A172 (cell line): ENCODE measurements at regions not wholly inside any gene's neighbourhood (a gene's known extent, or its start where the extent isn't known, plus 50 kb on each side); places are given as distances from the start of the nearest gene placed in this dataset.
A peak's percentile ranks its signal among the peaks of the same experiment; 100 is the strongest.

ENCODE experiments used
- DNase-seq: peaks from one replicate; pipeline ENCODE4 v3.0.0-alpha.2; 2015; ENCODE audit warnings: low spot score

- DNase-seq: no peak
These were observed 334.8 kb downstream of the DRD1 start for GRCh38 chr5:175109058-175109755.

DNA sequence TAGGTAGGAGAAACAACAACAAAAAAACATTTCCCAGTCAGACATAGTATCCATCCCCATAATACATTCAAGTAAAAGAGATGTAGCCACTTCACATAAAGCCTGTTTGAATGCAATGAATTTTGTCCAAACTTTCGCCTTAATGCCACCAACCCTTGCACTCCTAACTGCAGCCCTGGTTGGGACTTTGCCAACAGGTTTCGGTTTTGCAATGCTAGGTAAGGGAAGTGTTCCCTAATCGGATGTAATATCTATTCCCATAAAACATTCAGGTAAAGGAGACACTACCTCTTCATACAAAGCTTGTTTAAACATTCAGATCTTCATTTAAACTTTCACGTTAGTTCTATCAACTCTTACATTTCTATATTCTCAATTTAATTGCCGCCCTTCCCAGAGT lies 336.1 kb downstream of the DRD1 start:
- DNase-seq: no peak

DNA sequence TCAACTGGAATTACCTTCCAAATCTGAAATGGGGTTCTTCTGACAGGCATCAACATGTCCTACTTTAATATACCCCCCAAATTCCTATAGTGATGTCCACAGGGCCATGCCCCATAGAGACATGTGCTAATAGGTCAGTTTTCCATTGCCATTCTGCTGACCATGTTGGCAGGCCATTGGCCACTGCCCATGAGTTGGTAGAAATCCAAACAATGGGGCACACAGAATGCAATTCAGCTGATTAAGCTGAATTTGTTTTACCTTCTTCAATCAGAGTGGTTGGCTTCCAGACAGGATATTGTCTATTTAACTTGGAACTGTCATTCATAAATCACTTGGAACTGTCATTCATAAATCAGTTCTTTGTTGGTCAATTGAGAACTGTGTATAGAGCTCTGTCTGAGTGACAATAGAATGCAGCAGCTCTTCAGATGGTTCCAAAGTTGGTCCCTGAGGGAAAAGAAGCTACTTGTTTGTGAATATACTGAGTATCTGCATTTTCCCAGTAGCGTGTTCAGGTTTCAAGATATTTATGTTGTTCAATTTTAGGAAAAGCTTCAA lies 336.9 kb downstream of the DRD1 start:
- no peak for DNase-seq

DNA sequence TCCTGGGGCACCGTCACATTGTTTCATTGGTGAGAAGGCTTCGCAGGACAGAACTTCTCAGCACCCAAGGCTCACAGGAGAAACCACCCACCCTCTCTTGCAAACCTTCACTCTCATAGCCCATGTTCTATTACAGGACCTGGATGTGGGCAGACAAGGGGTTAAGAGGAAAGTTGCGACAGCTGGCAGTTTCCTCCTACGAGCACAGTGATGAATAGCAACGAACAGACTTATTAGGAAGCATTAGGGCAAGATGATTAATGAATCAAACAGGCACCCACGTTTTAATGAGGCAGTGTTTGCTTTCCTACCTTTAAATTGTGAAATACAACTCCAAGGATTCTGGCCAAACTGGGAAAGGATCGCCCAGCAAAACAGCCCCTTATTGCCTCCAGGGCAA lies 339.3 kb downstream of the DRD1 start:
- DNase-seq: no peak

GRCh38 chr5:175103746-175104145 lies 340.2 kb downstream of the DRD1 start:
- DNase-seq: no peak

DNA sequence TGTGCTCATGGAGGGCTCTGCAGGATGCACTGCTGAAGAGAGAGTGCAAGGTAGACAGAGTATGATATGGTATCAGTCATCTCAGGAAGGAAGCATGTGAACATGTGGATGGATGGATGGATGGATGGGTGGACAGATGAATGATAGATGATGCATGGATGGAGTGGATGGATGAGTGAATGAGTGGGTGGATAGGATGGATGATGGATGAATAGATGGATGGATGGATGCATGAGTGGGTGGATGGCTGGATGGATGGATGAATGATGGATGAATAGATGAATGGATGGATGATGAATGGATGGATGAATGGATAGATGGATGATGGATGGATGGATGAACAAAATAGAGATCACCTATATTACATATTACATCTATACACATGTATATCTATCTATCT lies 341.3 kb downstream of the DRD1 start:
- no peak for DNase-seq

DNA sequence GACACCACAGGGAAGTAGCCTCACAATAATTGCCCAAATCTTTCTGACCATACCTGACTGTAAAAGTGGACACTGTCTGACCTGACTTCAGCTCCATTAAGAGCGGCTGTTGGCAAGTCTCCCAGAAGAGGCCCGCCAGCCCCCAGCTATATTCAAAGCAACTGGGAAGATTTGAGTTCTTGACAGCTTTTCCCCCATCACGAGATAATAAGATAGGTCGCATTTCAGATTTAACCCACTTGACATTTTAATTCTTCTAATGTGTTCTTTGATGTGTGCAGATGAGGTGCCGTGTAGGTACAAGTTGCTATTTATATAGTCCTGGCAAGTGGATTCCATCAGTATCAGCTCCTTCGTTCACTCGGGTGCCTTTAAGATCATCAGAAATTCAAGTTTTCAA lies 345.7 kb downstream of the DRD1 start:
- DNase-seq: no peak

- no peak for DNase-seq
These were observed 347.4 kb downstream of the DRD1 start for GRCh38 chr5:175096469-175097165.

DNA sequence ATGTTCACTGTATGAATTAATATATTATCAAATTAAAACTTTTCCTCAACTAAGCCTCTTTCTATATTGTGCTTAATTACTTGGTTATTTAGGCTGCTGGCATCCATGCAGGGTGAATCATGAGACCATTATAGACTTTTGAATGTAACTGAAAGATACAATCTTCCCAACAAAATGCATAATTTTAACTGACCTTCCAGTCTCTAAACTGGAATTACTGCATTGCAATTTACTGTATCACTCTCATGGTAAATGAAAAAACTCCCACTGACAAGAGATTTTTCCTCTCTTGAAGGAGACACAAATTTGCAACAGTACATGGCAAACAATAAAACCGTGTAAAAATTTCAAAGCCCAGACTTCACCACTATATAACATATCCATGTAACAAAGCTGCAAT lies 349.5 kb downstream of the DRD1 start:
- DNase-seq: no peak

DNA sequence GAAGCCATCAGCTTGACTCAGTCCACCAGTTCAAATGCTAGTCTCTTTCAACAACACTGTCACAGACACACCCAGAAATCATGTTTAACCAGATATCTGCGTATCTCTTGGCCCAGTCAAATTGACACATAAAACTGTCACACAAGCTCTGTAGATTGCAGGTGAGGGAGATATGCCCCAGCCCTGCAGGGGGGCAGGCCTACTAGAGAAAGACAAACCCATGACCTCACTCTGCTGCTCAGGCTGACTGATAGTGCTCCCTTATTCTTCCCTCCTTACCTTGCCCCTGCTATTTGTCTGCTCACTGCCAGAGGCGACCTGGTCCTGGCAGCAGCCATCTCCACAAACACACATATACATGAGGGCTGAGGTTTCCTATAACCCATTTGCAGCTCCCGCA lies 351.3 kb downstream of the DRD1 start:
- DNase-seq: no peak

DNA sequence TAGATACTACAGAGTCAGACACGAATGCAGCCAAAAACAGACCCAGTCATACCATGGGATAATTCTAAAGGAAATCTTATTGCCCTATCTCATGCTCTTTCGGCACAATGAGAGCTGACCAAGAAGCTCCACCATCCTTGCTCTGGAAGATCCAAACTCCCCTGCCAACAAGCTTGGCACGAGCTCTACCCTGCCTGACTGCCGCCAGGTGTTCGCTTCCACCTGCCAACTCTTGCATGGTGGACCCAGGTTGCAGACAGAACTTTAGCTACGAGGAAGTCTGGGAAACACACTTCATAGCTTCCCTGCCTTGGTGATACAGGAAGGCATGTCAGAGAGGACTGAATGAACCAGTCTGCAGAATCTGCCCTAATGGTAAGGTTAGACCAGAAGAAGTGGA lies 355.0 kb downstream of the DRD1 start:
- no peak for DNase-seq

- no peak for DNase-seq
These were observed 358.6 kb downstream of the MSX2 start for GRCh38 chr5:175082866-175083590.

- DNase-seq: no peak
These were observed 358.0 kb downstream of the MSX2 start for GRCh38 chr5:175082346-175082745.

DNA sequence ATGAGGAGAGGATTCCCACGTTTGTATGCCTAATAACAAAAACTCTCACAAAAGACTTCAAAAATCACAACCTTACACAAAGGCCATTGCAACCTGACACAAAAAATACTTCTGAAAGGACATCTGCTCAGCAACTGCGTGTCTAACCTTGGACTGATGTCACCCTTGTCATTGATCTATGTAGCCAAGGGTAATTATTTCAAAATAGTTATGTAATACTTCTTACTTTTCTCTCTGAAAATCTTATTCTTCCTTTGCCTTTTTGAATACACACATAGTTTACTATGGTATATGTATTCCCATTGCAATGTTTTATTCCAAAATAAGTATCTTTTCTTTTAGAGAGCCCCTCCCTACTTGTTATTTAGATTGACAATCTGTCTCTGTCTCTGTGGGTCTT lies 355.3 kb downstream of the MSX2 start:
- no peak for DNase-seq

DNA sequence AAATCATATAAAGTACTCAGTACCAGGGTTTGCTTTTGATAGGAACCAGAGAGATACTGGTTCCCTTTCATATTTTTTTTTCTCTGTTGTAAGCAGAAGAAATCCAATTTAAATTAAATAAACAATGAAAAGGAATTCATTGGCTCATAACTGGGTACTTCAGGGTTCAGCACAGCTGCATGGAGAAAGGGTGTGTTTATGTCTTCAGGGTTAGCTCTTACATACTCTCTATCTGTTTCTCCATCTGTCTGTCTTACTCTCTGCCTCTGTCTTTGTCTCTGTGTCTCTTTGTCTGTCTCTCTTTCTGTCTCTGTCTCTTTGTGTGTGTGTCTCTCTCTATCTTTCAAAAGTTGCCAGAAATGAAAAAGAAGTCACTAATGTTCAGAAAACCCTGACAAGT lies 345.9 kb downstream of the MSX2 start:
- DNase-seq: no peak

DNA sequence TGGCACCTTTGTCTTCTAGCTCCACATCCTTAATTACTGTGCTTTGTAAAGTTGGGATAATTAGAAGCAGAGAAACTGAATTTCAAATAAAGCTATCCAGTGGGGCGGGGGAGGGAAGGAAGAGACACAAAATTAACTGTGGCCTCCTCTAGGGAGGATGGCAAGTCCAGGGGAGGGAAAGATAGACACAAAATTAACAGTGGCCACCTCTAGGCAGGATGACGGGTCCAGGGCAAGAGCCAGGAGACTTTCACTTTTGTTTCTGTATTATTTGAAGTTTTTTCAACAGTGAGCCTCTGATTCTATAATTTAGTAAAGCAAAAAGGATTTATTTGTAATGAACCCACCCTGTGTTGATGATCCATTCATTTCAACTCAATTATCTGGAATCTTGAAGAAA lies 335.9 kb downstream of the MSX2 start:
- no peak for DNase-seq

DNA sequence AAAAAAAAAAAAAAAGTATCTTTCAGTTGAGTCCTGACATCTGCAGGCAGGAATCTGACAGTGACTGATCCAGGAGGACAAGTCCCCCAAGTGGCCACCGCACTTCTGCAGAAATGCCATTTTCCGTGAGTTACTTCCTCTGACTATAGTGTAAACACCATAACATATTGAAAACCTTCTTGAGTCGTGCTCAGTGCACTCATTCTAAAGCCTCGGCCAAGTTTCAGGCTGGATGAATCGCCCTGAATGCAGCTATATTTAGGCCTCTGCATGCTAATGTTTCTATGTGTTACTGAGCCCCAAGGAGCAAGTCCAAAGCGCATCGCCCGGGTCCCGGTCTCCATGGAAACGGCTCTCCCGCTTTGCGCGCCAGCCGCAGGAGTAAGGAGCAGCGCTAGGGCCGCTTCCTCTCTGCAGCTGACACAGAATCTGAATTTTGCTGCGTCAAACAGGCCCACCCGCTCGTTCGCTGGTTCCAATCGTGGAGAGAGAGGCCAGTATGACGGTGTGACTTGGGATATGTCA lies 335.4 kb downstream of the MSX2 start:
- peak; percentile 48 for DNase-seq

DNA sequence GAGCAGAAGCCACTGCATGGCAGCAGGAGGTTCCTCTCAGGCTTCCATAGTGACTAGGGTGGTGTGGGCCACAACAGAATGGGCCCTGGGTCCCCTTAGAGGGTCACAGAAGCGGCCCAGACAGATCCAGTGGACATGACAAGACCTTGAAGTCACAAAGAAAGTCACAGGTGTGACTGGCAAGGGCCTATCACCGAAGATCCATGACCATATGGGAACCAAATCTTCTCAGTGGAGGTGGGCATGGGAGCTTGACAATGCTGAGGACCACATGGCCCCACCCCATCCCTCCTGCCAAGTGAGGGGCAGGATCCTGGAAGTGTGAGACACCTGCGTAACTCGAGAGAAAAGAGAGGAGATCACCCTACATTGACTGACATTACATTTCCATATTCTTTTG lies 332.4 kb downstream of the MSX2 start:
- DNase-seq: no peak

DNA sequence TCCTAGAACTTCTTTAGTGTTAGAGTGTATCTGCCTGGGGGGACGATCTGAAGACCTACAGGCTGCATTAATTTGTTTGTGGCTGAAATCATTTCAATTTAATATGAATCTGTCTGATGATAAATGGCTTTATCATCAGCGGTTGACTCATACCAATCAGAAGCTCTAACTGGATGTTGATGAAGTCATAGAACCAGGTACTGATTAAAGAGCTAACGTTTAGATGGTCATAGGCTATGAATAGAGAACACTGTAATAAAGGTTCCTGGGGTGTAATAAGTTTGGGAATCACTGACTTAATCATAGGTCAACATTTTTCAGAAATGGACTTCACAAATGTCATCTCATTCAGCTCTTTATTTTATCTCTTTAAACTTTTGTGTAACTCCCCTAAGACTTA lies 329.9 kb downstream of the MSX2 start:
- DNase-seq: no peak

DNA sequence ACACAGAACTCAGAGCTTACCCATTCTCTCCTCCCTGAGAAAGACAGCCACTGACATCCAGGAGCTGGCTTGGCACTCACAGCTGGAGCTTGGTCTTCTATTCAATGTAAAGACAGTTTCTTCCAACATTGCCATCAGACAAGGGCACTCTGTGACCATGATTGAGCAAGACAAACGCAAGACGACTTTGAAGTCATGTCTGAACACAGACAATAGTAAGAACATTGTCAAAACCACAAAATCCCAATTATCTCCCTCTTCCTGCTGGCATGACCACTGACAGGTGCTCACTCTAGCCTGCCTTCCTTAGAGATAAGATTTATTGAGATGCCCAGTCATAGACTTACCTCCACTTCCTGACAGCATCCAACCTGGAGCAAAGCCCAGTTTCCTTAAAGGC lies 328.0 kb downstream of the MSX2 start:
- no peak for DNase-seq

DNA sequence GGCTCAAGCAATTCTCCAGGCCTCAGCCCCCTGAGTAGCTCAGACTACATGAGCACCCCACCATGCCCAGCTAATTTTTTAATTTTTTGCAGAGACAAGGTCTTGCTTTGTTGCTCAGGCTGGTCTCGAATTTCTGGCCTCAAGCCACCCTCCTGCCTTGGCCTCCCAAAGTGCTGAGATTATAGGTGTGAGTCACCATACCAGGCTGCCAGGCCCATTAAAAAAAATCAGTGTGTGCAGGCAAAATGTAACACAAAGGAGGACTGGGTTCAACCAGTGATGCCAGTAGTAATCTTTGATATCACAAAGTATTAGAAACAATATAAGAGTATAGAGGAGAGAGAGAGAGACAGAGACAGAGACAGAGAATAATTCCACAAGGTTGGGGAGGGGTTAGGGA lies 322.7 kb downstream of the MSX2 start:
- no peak for DNase-seq

DNA sequence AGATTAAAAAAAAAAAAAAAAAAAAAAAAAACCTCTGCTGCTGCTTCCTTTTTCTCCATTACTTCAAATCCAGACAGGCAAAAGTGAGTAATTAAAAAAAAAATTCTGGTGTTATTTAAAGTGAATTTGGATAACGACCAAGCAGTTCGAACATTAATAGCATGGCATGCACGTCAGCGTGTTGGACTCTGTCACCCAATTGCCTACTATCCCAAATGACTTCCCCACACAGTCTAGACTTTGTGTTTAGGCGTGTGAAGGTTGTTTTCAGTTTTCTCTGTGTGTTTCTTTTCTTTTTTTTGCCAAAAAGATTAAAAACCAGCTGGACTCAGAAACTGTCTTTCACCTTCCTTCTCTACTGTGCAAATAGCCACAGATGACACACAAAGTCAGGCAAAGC lies 321.4 kb downstream of the MSX2 start:
- DNase-seq: no peak

DNA sequence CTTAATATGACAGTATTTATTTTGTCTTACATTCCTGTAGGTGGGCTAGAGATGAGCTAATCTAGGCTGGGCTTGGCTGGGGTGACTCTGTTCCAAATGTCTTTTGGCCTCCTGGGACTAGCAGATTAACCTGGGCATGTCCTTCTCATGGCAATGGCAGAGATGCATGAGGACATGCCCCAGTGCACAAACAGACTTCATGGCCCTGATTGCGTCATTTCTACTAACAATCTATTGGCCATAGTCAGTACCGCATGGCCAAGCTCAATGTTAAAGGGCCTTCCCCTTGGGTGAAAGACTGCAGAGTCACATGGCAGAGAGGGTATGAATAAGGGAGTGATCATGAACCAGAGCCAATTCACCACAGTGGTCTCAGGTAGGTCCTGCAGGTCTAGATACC lies 313.4 kb downstream of the MSX2 start:
- no peak for DNase-seq
